Lower lobe of right lung (tissue), 2 donors: ENCODE measurements at regions not wholly inside any gene's neighbourhood (a gene's known extent, or its start where the extent isn't known, plus 50 kb on each side); places are given as distances from the start of the nearest gene placed in this dataset.
A peak's percentile ranks its signal among the peaks of the same experiment; 100 is the strongest.

ENCODE experiments used
- ATAC-seq, 2 donors: fragments of 200-7000 bp; cut with Tn5 transposase; one replicate each; pipeline ENCODE4 v1.9.1; 2020 to 2022; ENCODE audit warnings: mild to moderate bottlenecking in 2 of 2, moderate library complexity in 2 of 2
- DNase-seq: peaks from one replicate; pipeline ENCODE4 v3.0.0-alpha.2; 2020
- H3K27ac ChIP-seq: fragments of 200-600 bp; one replicate; pipeline ENCODE4 v1.8.0; 2022
- H3K27me3 ChIP-seq: fragments of 200-600 bp; one replicate; pipeline ENCODE4 v1.8.0; 2022; ENCODE audit warnings: low read depth
- H3K36me3 ChIP-seq: fragments of 200-600 bp; one replicate; pipeline ENCODE4 v1.8.0; 2022; ENCODE audit warnings: mild to moderate bottlenecking
- H3K4me1 ChIP-seq: fragments of 200-600 bp; one replicate; pipeline ENCODE4 v1.8.0; 2022
- H3K4me3 ChIP-seq: fragments of 200-600 bp; one replicate; pipeline ENCODE4 v1.8.0; 2022; ENCODE audit warnings: mild to moderate bottlenecking
- H3K9me3 ChIP-seq: fragments of 200-600 bp; one replicate; pipeline ENCODE4 v1.8.0; 2022
- CTCF ChIP-seq: fragments of 200-600 bp; IDR thresholded peaks from one replicate; pipeline ENCODE4 v1.8.0; 2022; ENCODE audit warnings: antibody characterized with exemption, mild to moderate bottlenecking
- intact Hi-C: fragments of 100-400 bp; cut with DNase I; formaldehyde crosslinking; loops from one replicate; pipeline ENCODE4 v1.11.0; 2022
- donor health status: DM: no; HTN: yes; CAD: no; lungs with severe emphysema.

- DNase-seq = no peak
- intact Hi-C loops = loop anchor here (10.0 kb wide), 1 partner anchor 317 kb away; no protein-coding TSS in a partner anchor
- H3K9me3 ChIP-seq = no peaks in the 10 kb centered on the region
- no peak for ATAC-seq
- H3K4me1 ChIP-seq = peaks cover 7% of the 10 kb centered on the region
- TF ChIP-seq CTCF = no peak
- no peak overlapping the region for H3K4me3 ChIP-seq
- H3K36me3 ChIP-seq = no peaks in the 10 kb centered on the region
- peaks cover 16% of the 10 kb centered on the region for H3K27me3 ChIP-seq
- no peak overlapping the region for H3K27ac ChIP-seq
Observed at GRCh38 chr15:68871507-68871906, 50.8 kb upstream of the ANP32A start.

- intact Hi-C loops = loop anchor here (10.0 kb wide), 1 partner anchor 320 kb away; no protein-coding TSS in a partner anchor
- H3K9me3 ChIP-seq = no peaks in the 10 kb centered on the region
- peaks cover 7% of the 10 kb centered on the region for H3K4me1 ChIP-seq
- no peak overlapping the region for H3K27ac ChIP-seq
- no peak overlapping the region for H3K4me3 ChIP-seq
- no peaks in the 10 kb centered on the region for H3K36me3 ChIP-seq
- no peak for TF ChIP-seq CTCF
- H3K27me3 ChIP-seq = peaks cover 13% of the 10 kb centered on the region
- ATAC-seq = no peak
- no peak for DNase-seq
Observed at GRCh38 chr15:68874788-68875187, 54.1 kb upstream of the ANP32A start.

DNA sequence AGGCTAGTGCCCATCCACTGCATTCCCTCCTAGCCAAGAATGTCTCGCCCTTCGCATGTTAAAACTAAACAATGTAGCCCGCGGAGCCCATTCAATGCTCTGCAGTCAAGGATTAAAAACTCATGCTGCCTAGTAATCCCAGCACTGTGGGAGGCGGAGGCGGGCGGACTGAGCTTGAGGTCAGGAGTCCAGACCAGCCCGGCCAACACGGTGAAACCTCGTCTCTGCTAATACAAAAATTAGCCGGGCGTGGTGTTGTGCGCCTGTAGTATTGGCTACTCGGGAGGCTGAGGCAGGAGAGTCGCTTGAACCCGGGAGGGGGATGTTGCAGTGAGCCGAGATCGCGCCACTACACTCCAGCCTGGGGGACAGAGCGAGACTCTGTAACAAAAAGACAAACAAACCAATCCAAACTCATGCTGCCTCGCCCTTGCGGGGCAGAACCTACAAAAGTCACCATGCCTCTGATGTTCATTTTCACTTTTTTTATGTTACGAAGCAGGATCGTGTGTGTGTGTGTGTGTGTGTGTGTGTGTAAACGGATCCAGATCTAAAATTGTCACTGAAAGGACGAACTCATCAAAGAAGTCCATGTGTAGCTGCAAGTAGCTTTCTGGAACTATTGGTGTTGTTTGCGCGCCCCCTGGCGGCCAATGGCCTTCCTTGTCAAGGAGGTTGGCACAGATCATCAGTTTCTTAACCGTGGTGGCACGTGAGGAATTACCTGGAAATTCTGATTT lies 54.8 kb upstream of the SPESP1 start:
- Histone ChIP-seq H3K36me3 (no peaks in the 10 kb centered on the region), H3K27ac (no peak overlapping the region), H3K9me3 (no peaks in the 10 kb centered on the region), H3K4me3 (peak overlapping the region; percentile 37), H3K4me1 (peaks cover 7% of the 10 kb centered on the region), H3K27me3 (peaks cover 12% of the 10 kb centered on the region)
- intact Hi-C loops = loop anchor here (10.0 kb wide), 1 partner anchor 321 kb away; no protein-coding TSS in a partner anchor
- ATAC-seq (peak; percentile 93 to 94), DNase-seq (peak; percentile 94)
- TF ChIP-seq CTCF = peak; percentile 88

- no peak for ATAC-seq
- Histone ChIP-seq H3K9me3 (no peaks in the 10 kb centered on the region), H3K4me1 (peaks cover 7% of the 10 kb centered on the region), H3K27ac (no peak overlapping the region), H3K4me3 (no peak overlapping the region), H3K27me3 (peaks cover 4% of the 10 kb centered on the region), H3K36me3 (no peaks in the 10 kb centered on the region)
- intact Hi-C loops = loop anchor here (10.0 kb wide), 1 partner anchor 323 kb away; no protein-coding TSS in a partner anchor
- no peak for DNase-seq
- TF ChIP-seq CTCF = no peak
Observed at GRCh38 chr15:68877626-68878025, 52.7 kb upstream of the SPESP1 start.

DNA sequence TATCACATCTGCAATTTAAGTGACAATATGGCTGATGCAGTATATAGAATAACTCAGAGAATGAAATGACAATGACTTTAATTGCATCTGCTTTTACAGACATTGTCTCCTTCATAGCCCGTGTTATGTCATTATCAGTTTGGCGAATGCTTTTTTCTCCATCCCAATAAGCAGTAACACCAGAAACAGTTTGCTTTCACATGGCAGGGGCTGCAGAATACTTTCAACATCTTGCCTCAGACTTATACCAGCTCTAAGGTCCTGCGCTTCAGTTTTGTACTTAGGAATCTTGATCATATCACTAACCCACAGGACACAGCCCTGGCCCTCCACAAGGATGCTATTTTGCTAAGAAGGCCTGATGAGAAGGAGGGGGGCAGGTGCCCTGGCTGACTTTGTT lies 49.9 kb upstream of the SPESP1 start:
- intact Hi-C loops = no loop called here
- no peak overlapping the region for H3K4me3 ChIP-seq
- H3K27me3 ChIP-seq = no peaks in the 10 kb centered on the region
- peaks cover 4% of the 10 kb centered on the region for H3K4me1 ChIP-seq
- H3K27ac ChIP-seq = no peak overlapping the region
- no peak for TF ChIP-seq CTCF
- no peaks in the 10 kb centered on the region for H3K36me3 ChIP-seq
- no peak for ATAC-seq
- no peak for DNase-seq
- H3K9me3 ChIP-seq = no peaks in the 10 kb centered on the region
